NT2/D1 (cell line): ENCODE measurements at regions not wholly inside any gene's neighbourhood (a gene's known extent, or its start where the extent isn't known, plus 50 kb on each side); places are given as distances from the start of the nearest gene placed in this dataset.

Source experiments
- SUZ12 ChIP-seq: IDR thresholded peaks from 2 replicates; pipeline ENCODE4 v1.6.1; 2011; ENCODE audit not compliant: insufficient read length, insufficient read depth; ENCODE audit errors: extremely low read depth
- YY1 ChIP-seq: IDR thresholded peaks from 2 replicates; pipeline ENCODE4 v1.6.1; 2011; ENCODE audit not compliant: insufficient read length, insufficient read depth
- ZNF274 ChIP-seq: IDR thresholded peaks from 2 replicates; pipeline ENCODE4 v1.6.1; 2011; ENCODE audit warnings: mild to moderate bottlenecking, low read depth, low read length

GRCh38 chr7:55279080-55279845 is 85.9 kb upstream of the LANCL2 start:
- TF ChIP-seq YY1 (no peak), ZNF274 (no peak), SUZ12 (no peak)
